ENCODE measurements at regions not wholly inside any gene's neighbourhood (a gene's known extent, or its start where the extent isn't known, plus 50 kb on each side); places are given as distances from the start of the nearest gene placed in this dataset.

GRCh38 chr1:38277646-38278045 lies 231.1 kb upstream of the POU3F1 start:
- TF ChIP-seq POLR2A (IDR thresholded peaks at IDR 0.05) (no peak), POLR2AphosphoS5 (IDR thresholded peaks at IDR 0.05; ENCODE audit: insufficient read depth in 1 of 2, low read depth in 1 of 2) (no peak)
- TF ChIP-seq, protein P1, sequence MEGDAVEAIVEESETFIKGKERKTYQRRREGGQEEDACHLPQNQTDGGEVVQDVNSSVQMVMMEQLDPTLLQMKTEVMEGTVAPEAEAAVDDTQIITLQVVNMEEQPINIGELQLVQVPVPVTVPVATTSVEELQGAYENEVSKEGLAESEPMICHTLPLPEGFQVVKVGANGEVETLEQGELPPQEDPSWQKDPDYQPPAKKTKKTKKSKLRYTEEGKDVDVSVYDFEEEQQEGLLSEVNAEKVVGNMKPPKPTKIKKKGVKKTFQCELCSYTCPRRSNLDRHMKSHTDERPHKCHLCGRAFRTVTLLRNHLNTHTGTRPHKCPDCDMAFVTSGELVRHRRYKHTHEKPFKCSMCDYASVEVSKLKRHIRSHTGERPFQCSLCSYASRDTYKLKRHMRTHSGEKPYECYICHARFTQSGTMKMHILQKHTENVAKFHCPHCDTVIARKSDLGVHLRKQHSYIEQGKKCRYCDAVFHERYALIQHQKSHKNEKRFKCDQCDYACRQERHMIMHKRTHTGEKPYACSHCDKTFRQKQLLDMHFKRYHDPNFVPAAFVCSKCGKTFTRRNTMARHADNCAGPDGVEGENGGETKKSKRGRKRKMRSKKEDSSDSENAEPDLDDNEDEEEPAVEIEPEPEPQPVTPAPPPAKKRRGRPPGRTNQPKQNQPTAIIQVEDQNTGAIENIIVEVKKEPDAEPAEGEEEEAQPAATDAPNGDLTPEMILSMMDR (IDR thresholded peaks at IDR 0.05) = no peak

All from vagina (tissue), 2 donors.